Adrenal gland (tissue), 9 donors: ENCODE measurements at regions not wholly inside any gene's neighbourhood (a gene's known extent, or its start where the extent isn't known, plus 50 kb on each side); places are given as distances from the start of the nearest gene placed in this dataset.

Experiments used
- DNase-seq, 7 donors: peaks; one replicate each; pipeline ENCODE4 v3.0.0-alpha.2; 2019 to 2020
- H3K27ac ChIP-seq, 5 donors: fragments of 200-600 bp; sonication (generic) in 4 of 5; 1 replicate in 3 of 5; 2 replicates in 2 of 5; pipeline versions ENCODE4 v1.5.1 to v1.8.0; 2016 to 2020; ENCODE audit warnings: mild to moderate bottlenecking in 1 of 5
- H3K27me3 ChIP-seq: fragments of 200-600 bp; 2 replicates; pipeline ENCODE4 v1.8.0; 2021
- H3K36me3 ChIP-seq, 2 donors: fragments of 200-600 bp; replicated peaks in 1 of 2; 1 replicate in 1 of 2; 2 replicates in 1 of 2; pipeline versions ENCODE4 v1.5.1 to v1.8.0; 2018 to 2022
- H3K4me1 ChIP-seq, 2 donors: fragments of 200-600 bp; replicated peaks in 1 of 2; 1 replicate in 1 of 2; 2 replicates in 1 of 2; pipeline versions ENCODE4 v1.5.1 to v1.8.0; 2018 to 2021
- H3K4me3 ChIP-seq, 4 donors: fragments of 200-600 bp; sonication (generic) in 3 of 4; one replicate each; pipeline ENCODE4 v1.5.1; 2016 to 2018
- H3K9me3 ChIP-seq, 3 donors: fragments of 200-600 bp; sonication (generic) in 1 of 3; replicated peaks in 1 of 3; 1 replicate in 2 of 3; 2 replicates in 1 of 3; pipeline versions ENCODE4 v1.5.1 to v1.8.0; 2016 to 2021
- POLR2A ChIP-seq, 2 donors: fragments of 450-650 bp; IDR thresholded peaks; one replicate each; pipeline ENCODE4 v1.6.1; 2017; ENCODE audit warnings: antibody characterized with exemption in 2 of 2, mild to moderate bottlenecking in 2 of 2, moderate library complexity in 1 of 2
- WGBS, 4 donors: extraction: QIAGEN DNeasy Blood & Tissue Kit in 2 of 4; methylation state at CpG; one replicate each; pipeline versions ENCODE4 v1.1.5 to v1.1.7; 2013 to 2017; 5-methylcytosine and 5-hydroxymethylcytosine counted together
- intact Hi-C, 2 donors: fragments of 100-400 bp; cut with DNase I; formaldehyde crosslinking; loops; one replicate each; pipeline versions ENCODE4 v1.14.1 to v1.15.0; 2022 to 2023
- TF ChIP-seq, protein P1 (sequence below), 6 experiments: fragments of 450-650 bp in 4 of 6; fragments of 200-600 bp in 2 of 6; sonication (generic) in 1 of 6; IDR thresholded peaks; 1 replicate in 5 of 6; 2 replicates in 1 of 6; pipeline versions ENCODE4 v1.5.1 to v1.8.0; 2016 to 2021; ENCODE audit warnings: antibody characterized with exemption in 6 of 6, mild to moderate bottlenecking in 2 of 6, moderate library complexity in 1 of 6
- donor health status: healthy with polysubstance abuse.
- donor health status: Bipolar disorder and iron deficiency.
- donor health status: DM: yes; HTN: yes; CAD: no.
- donor health status: DM: no; HTN: no; CAD: no.
- donor health status: DM: no; HTN: no; CAD: no.

DNA sequence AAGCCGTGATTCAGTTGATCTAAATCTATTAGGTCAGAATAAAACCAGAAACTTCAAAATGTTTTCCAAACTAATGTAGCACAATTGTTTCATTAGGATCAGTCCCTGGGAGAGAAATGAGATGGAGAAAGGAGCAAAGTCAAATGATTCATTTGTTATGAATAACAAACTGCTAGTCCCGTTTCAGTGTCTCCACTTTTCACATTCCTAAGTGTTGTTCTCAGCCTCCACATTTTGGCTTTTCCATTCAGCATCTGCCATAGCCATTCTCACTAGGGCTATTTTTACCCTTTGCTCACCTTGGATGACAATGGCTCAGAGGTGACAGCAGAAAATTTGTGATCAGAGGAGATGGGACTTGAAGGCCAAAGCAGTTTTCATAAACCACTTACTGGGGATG, 314.1 kb upstream of the KIF2A start:
- Histone ChIP-seq H3K27me3 (no peaks in the 10 kb centered on the region), H3K4me1 (no peaks in the 10 kb centered on the region), H3K9me3 (no peaks in the 10 kb centered on the region), H3K36me3 (no peaks in the 10 kb centered on the region), H3K4me3 (no peak overlapping the region), H3K27ac (no peak overlapping the region)
- TF ChIP-seq, protein P1, sequence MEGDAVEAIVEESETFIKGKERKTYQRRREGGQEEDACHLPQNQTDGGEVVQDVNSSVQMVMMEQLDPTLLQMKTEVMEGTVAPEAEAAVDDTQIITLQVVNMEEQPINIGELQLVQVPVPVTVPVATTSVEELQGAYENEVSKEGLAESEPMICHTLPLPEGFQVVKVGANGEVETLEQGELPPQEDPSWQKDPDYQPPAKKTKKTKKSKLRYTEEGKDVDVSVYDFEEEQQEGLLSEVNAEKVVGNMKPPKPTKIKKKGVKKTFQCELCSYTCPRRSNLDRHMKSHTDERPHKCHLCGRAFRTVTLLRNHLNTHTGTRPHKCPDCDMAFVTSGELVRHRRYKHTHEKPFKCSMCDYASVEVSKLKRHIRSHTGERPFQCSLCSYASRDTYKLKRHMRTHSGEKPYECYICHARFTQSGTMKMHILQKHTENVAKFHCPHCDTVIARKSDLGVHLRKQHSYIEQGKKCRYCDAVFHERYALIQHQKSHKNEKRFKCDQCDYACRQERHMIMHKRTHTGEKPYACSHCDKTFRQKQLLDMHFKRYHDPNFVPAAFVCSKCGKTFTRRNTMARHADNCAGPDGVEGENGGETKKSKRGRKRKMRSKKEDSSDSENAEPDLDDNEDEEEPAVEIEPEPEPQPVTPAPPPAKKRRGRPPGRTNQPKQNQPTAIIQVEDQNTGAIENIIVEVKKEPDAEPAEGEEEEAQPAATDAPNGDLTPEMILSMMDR (IDR thresholded peaks at IDR 0.05) = no peak
- 40 to 51% (median 45%) methylated on average over 2 of the region's 2 CpGs for WGBS, 4 donors
- intact Hi-C loops = no loop called here
- no peak for DNase-seq

- Histone ChIP-seq H3K27ac (no peak overlapping the region), H3K27me3 (no peaks in the 10 kb centered on the region), H3K9me3 (no peaks in the 10 kb centered on the region), H3K4me3 (no peak overlapping the region), H3K4me1 (no peaks in the 10 kb centered on the region), H3K36me3 (no peaks in the 10 kb centered on the region)
- intact Hi-C loops = no loop called here
- no peak for DNase-seq
- WGBS, 4 donors = 73 to 83% (median 77%) methylated on average over 5 to 7 of the region's 7 CpGs
- TF ChIP-seq, protein P1 (IDR thresholded peaks at IDR 0.05) = no peak
- TF ChIP-seq POLR2A (IDR thresholded peaks at IDR 0.05) = no peak
Observed at GRCh38 chr5:61993295-61993927, 312.6 kb upstream of the KIF2A start.

GRCh38 chr5:61994171-61994570, 311.8 kb upstream of the KIF2A start:
- no peak overlapping the region for H3K4me3 ChIP-seq
- intact Hi-C loops = no loop called here
- H3K36me3 ChIP-seq = no peaks in the 10 kb centered on the region
- DNase-seq = no peak
- no peaks in the 10 kb centered on the region for H3K9me3 ChIP-seq
- 42 to 73% (median 56%) methylated on average over 1 of the region's 1 CpG for WGBS, 4 donors
- no peaks in the 10 kb centered on the region for H3K4me1 ChIP-seq
- H3K27me3 ChIP-seq = no peaks in the 10 kb centered on the region
- TF ChIP-seq, protein P1 (IDR thresholded peaks at IDR 0.05) = no peak
- TF ChIP-seq POLR2A (IDR thresholded peaks at IDR 0.05) = no peak
- no peak overlapping the region for H3K27ac ChIP-seq

- WGBS, 4 donors = 78 to 89% (median 81%) methylated on average over 2 of the region's 2 CpGs
- Histone ChIP-seq H3K4me3 (no peak overlapping the region), H3K4me1 (no peaks in the 10 kb centered on the region), H3K27ac (no peak overlapping the region), H3K36me3 (no peaks in the 10 kb centered on the region), H3K9me3 (no peaks in the 10 kb centered on the region), H3K27me3 (no peaks in the 10 kb centered on the region)
- TF ChIP-seq, protein P1 (IDR thresholded peaks at IDR 0.05) = no peak
- no peak for TF ChIP-seq POLR2A (IDR thresholded peaks at IDR 0.05)
- intact Hi-C loops = no loop called here
- DNase-seq = no peak
Observed at GRCh38 chr5:61995486-61995885, 310.5 kb upstream of the KIF2A start.
